ENCODE measurements at regions not wholly inside any gene's neighbourhood (a gene's known extent, or its start where the extent isn't known, plus 50 kb on each side); places are given as distances from the start of the nearest gene placed in this dataset.

- no peak for TF ChIP-seq CTCF (IDR thresholded peaks at IDR 0.05)
- Histone ChIP-seq H3K27me3 (no peaks in the 10 kb centered on the region), H3K4me1 (no peaks in the 10 kb centered on the region), H3K27ac (no peak overlapping the region), H3K36me3 (no peaks in the 10 kb centered on the region), H3K9me3 (peaks cover 5% of the 10 kb centered on the region), H3K4me3 (no peak overlapping the region)
- ATAC-seq = no peak
- intact Hi-C loops (cut with DNase I) = loop anchor here (10.0 kb wide), 1 partner anchor 305 kb away; no protein-coding TSS in a partner anchor
- DNase-seq = no peak
These were observed 63.4 kb downstream of the PSMG1 start for GRCh38 chr21:39119891-39120290.

- TF ChIP-seq CTCF (IDR thresholded peaks at IDR 0.05) = no peak
- DNase-seq (no peak), ATAC-seq (no peak)
- no peaks in the 10 kb centered on the region for H3K36me3 ChIP-seq
- no peak overlapping the region for H3K27ac ChIP-seq
- H3K4me1 ChIP-seq = peaks cover 5% of the 10 kb centered on the region
- intact Hi-C loops (cut with DNase I) = no loop called here
- peaks cover 5% of the 10 kb centered on the region for H3K9me3 ChIP-seq
- no peak overlapping the region for H3K4me3 ChIP-seq
- no peaks in the 10 kb centered on the region for H3K27me3 ChIP-seq
These were observed 64.5 kb downstream of the PSMG1 start for GRCh38 chr21:39118604-39119215.

GRCh38 chr21:39118061-39118460, 65.2 kb downstream of the PSMG1 start:
- H3K9me3 ChIP-seq = no peaks in the 10 kb centered on the region
- DNase-seq (no peak), ATAC-seq (no peak)
- TF ChIP-seq CTCF (IDR thresholded peaks at IDR 0.05) = no peak
- intact Hi-C loops (cut with DNase I) = no loop called here
- no peaks in the 10 kb centered on the region for H3K36me3 ChIP-seq
- H3K4me3 ChIP-seq = no peak overlapping the region
- no peak overlapping the region for H3K27ac ChIP-seq
- peaks cover 5% of the 10 kb centered on the region for H3K4me1 ChIP-seq
- H3K27me3 ChIP-seq = no peaks in the 10 kb centered on the region

- DNase-seq (no peak), ATAC-seq (no peak)
- intact Hi-C loops (cut with DNase I) = no loop called here
These were observed 65.7 kb downstream of the PSMG1 start for GRCh38 chr21:39117440-39117970.

GRCh38 chr21:39116761-39117439, 66.4 kb downstream of the PSMG1 start:
- H3K4me3 ChIP-seq = no peak overlapping the region
- no peak for DNase-seq

More at GRCh38 chr21:39117440-39117970, 65.7 kb downstream of the PSMG1 start:
- H3K36me3 ChIP-seq = no peaks in the 10 kb centered on the region
- H3K4me3 ChIP-seq = no peak overlapping the region
- no peak for TF ChIP-seq CTCF (IDR thresholded peaks at IDR 0.05)
- no peak overlapping the region for H3K27ac ChIP-seq
- no peaks in the 10 kb centered on the region for H3K9me3 ChIP-seq
- peaks cover 5% of the 10 kb centered on the region for H3K4me1 ChIP-seq
- no peaks in the 10 kb centered on the region for H3K27me3 ChIP-seq

More at GRCh38 chr21:39116761-39117439, 66.4 kb downstream of the PSMG1 start:
- Histone ChIP-seq H3K27ac (no peak overlapping the region), H3K36me3 (no peaks in the 10 kb centered on the region), H3K4me1 (peaks cover 5% of the 10 kb centered on the region), H3K27me3 (no peaks in the 10 kb centered on the region), H3K9me3 (no peaks in the 10 kb centered on the region)
- no peak for TF ChIP-seq CTCF (IDR thresholded peaks at IDR 0.05)
- intact Hi-C loops (cut with DNase I) = no loop called here
- ATAC-seq = no peak

Measured in upper lobe of right lung (tissue), 1 donor.